GM23338 (cell line): ENCODE measurements at regions not wholly inside any gene's neighbourhood (a gene's known extent, or its start where the extent isn't known, plus 50 kb on each side); places are given as distances from the start of the nearest gene placed in this dataset.

Experiments used
- ATAC-seq: fragments of 200-7000 bp; cut with Tn5 transposase; 3 replicates; pipeline ENCODE4 v1.9.1; 2020
- DNase-seq: peaks from one replicate; pipeline ENCODE4 v3.0.0-alpha.2; 2015; ENCODE audit warnings: low spot score
- H2AFZ ChIP-seq: fragments of 200-600 bp; sonication (generic); 2 replicates; pipeline ENCODE4 v1.8.0; 2016; ENCODE audit warnings: antibody characterized with exemption, mild to moderate bottlenecking, moderate library complexity
- H3F3A ChIP-seq: fragments of 200-600 bp; sonication (generic); replicated peaks from 2 replicates; pipeline ENCODE4 v1.8.0; 2017; ENCODE audit warnings: antibody characterized with exemption, mixed run types, low read depth
- H3K27ac ChIP-seq: fragments of 200-600 bp; sonication (generic); 2 replicates; pipeline ENCODE4 v1.6.1; 2016; ENCODE audit warnings: low read depth
- H3K27me3 ChIP-seq: fragments of 200-600 bp; sonication (generic); 2 replicates; pipeline ENCODE4 v1.8.0; 2016; ENCODE audit warnings: mild to moderate bottlenecking, mixed run types, moderate library complexity; ENCODE audit not compliant: insufficient read depth
- H3K36me3 ChIP-seq: fragments of 200-600 bp; sonication (generic); 2 replicates; pipeline ENCODE4 v1.8.0; 2016; ENCODE audit warnings: mild to moderate bottlenecking; ENCODE audit not compliant: insufficient read depth
- H3K4me1 ChIP-seq: fragments of 200-600 bp; sonication (generic); 2 replicates; pipeline ENCODE4 v1.8.0; 2016; ENCODE audit warnings: mild to moderate bottlenecking, moderate library complexity; ENCODE audit not compliant: insufficient read depth
- H3K4me2 ChIP-seq: fragments of 200-600 bp; sonication (generic); 2 replicates; pipeline ENCODE4 v1.7.1; 2017; ENCODE audit warnings: mixed run types
- H3K4me3 ChIP-seq: fragments of 200-600 bp; sonication (generic); 2 replicates; pipeline ENCODE4 v1.6.1; 2016; ENCODE audit warnings: mixed run types
- H3K79me2 ChIP-seq: fragments of 200-600 bp; sonication (generic); replicated peaks from 2 replicates; pipeline ENCODE4 v1.8.0; 2017; ENCODE audit warnings: mild to moderate bottlenecking; ENCODE audit not compliant: insufficient read depth
- H3K9me2 ChIP-seq: fragments of 200-600 bp; sonication (generic); 2 replicates; pipeline ENCODE4 v1.8.0; 2017; ENCODE audit not compliant: insufficient read depth
- H4K20me1 ChIP-seq: fragments of 200-600 bp; sonication (generic); replicated peaks from 2 replicates; pipeline ENCODE4 v1.8.0; 2017; ENCODE audit warnings: mild to moderate bottlenecking; ENCODE audit not compliant: insufficient read depth
- H3K27ac Mint-ChIP-seq: 2 replicates; pipeline ENCODE4 v1.8.0; 2020; ENCODE audit warnings: inconsistent platforms, mild to moderate bottlenecking, moderate library complexity, mixed read lengths
- H3K27me3 Mint-ChIP-seq: 3 replicates; pipeline ENCODE4 v1.8.0; 2022; ENCODE audit warnings: low read depth, mild to moderate bottlenecking, moderate library complexity, mixed read lengths, inconsistent platforms; ENCODE audit not compliant: insufficient read depth, poor library complexity
- H3K36me3 Mint-ChIP-seq: 3 replicates; pipeline ENCODE4 v1.8.0; 2021; ENCODE audit warnings: low read depth, mild to moderate bottlenecking, inconsistent platforms, moderate library complexity, mixed read lengths
- H3K4me1 Mint-ChIP-seq: 3 replicates; pipeline ENCODE4 v1.8.0; 2020; ENCODE audit warnings: mild to moderate bottlenecking, inconsistent platforms, mixed read lengths
- H3K4me3 Mint-ChIP-seq: 3 replicates; pipeline ENCODE4 v1.8.0; 2021; ENCODE audit warnings: moderate library complexity, mild to moderate bottlenecking, inconsistent platforms, mixed read lengths
- H3K9me3 Mint-ChIP-seq: 3 replicates; pipeline ENCODE4 v1.8.0; 2020; ENCODE audit warnings: moderate library complexity, mild to moderate bottlenecking, inconsistent platforms, mixed read lengths
- CREB1 ChIP-seq: fragments of 250-450 bp; sonication (Bioruptor Pico); IDR thresholded peaks from 2 replicates; pipeline ENCODE4 v1.5.0; 2020; ENCODE audit warnings: low read depth, mild to moderate bottlenecking, moderate library complexity
- EZH2 ChIP-seq: fragments of 200-600 bp; sonication (generic); IDR thresholded peaks from one replicate; pipeline ENCODE4 v1.8.0; 2017; ENCODE audit warnings: antibody characterized with exemption, mild to moderate bottlenecking, low read depth; ENCODE audit not compliant: unreplicated experiment
- NANOG ChIP-seq: IDR thresholded peaks from 2 replicates; pipeline ENCODE4 v1.6.1; 2016; ENCODE audit warnings: antibody characterized with exemption, borderline replicate concordance
- POLR2AphosphoS5 ChIP-seq: IDR thresholded peaks from 2 replicates; pipeline ENCODE4 v1.6.1; 2016; ENCODE audit warnings: antibody characterized with exemption, low read depth
- STAT1 ChIP-seq: IDR thresholded peaks from one replicate; pipeline ENCODE4 v1.6.1; 2016; ENCODE audit warnings: antibody characterized with exemption; ENCODE audit not compliant: unreplicated experiment
- ZNF114 ChIP-seq: fragments of 250-450 bp; sonication (Bioruptor Pico); IDR thresholded peaks from 2 replicates; pipeline ENCODE4 v1.5.0; 2020; ENCODE audit warnings: mild to moderate bottlenecking, moderate library complexity
- ZNF331 ChIP-seq: fragments of 250-450 bp; sonication (Bioruptor Pico); IDR thresholded peaks from 2 replicates; pipeline ENCODE4 v1.5.0; 2020; ENCODE audit warnings: low read depth, mild to moderate bottlenecking, moderate library complexity
- TF ChIP-seq, protein P1 (sequence below), 2 experiments: fragments of 200-600 bp in 1 of 2; sonication (generic) in 1 of 2; conservative IDR thresholded peaks; 2 replicates each; pipeline versions ENCODE4 v1.5.1 to v1.6.1; 2016 to 2017; ENCODE audit warnings: antibody characterized with exemption in 2 of 2, low read depth in 2 of 2, mild to moderate bottlenecking in 2 of 2, moderate library complexity in 1 of 2
- TF ChIP-seq, protein P2 (sequence below): IDR thresholded peaks from 2 replicates; pipeline ENCODE4 v1.6.1; 2016; ENCODE audit warnings: antibody characterized with exemption

DNA sequence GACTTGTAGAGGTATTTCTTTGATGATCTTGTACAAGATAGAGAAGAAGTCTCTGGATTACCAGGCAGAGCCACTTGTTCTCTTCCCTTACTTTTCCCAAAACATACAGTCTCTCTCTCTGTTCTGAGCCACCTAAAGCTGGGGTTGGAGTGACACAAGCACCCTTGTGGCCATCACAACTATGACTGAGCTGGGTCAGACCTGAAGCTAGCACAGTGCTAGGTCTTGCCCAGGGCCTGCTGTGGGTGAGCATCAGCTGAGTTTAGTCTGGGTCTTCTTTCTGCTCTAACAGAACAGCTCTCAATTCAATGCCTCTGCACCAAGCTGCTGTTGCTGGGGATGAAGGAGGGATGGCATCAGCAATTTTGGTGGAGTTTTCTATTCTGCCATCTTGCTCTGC lies 110.2 kb downstream of the HTR1B start (continued):
- no peak for TF ChIP-seq POLR2AphosphoS5
- no peak for TF ChIP-seq NANOG
- no peak for TF ChIP-seq CREB1

DNA sequence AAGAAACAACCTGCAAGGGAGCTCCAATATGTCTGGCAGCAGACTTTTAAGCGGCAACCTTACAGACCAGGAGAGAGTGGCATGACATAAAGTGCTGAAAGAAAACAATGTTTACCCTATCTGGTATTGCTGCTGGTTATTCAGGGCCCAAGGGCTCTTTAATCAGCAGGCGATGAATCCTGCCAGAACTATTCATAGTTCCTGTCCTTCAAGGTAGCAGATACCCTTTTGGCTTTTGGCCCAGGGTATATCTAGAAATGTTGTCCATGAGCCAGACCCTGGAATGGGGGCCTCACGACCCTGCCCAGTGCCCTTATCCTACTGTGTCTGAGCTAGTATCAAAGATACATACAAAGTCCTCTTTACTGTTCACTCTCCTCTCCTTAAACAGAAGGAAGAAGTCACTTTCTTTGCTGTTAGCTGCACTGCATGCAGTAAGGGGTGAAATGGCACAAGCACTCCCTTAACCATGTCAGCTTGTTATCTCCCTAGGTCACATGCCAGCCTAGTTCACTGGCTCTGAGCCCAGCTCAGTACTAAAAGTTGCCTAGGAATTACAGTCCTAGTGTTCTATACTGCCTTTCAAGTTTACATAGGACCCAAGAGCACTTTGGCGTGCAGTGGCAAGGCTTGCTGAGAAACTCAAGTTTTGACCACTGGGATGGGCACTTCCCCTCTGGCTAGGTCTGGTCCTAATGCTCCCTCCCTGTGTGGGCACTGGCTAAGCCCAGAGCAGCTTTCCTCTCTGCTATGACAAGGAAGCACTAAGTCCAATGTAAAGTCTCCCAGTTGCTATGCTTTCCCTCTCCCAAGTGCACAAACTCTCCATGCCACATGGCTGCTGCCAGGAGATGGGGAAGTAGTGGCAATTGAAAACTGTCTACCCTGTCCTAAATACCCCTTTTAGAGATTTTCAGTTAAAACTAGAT lies 122.0 kb downstream of the HTR1B start:
- Mint-ChIP-seq H3K27me3 (peaks cover 4% of the 10 kb centered on the region), H3K9me3 (0 out of 3 replicates have a peak, but pooled peaks cover under 1% of the 10 kb centered on the region), H3K4me3 (no peak overlapping the region), H3K27ac (no peak overlapping the region), H3K4me1 (peaks cover 34% of the 10 kb centered on the region), H3K36me3 (peaks cover 8% of the 10 kb centered on the region; the same call in 2 of the 3 replicates)
- no peak for ATAC-seq
- Histone ChIP-seq H3K36me3 (no peaks in the 10 kb centered on the region), H4K20me1 (no peaks in the 10 kb centered on the region), H3K27ac (no peak overlapping the region), H3K4me1 (peaks cover 31% of the 10 kb centered on the region), H3K4me2 (no peak overlapping the region), H3K9me2 (no peaks in the 10 kb centered on the region), H2AFZ (no peak overlapping the region), H3K27me3 (no peaks in the 10 kb centered on the region), H3F3A (no peaks in the 10 kb centered on the region), H3K79me2 (no peaks in the 10 kb centered on the region), H3K4me3 (no peak overlapping the region)
- DNase-seq: no peak
- TF ChIP-seq, protein P1, sequence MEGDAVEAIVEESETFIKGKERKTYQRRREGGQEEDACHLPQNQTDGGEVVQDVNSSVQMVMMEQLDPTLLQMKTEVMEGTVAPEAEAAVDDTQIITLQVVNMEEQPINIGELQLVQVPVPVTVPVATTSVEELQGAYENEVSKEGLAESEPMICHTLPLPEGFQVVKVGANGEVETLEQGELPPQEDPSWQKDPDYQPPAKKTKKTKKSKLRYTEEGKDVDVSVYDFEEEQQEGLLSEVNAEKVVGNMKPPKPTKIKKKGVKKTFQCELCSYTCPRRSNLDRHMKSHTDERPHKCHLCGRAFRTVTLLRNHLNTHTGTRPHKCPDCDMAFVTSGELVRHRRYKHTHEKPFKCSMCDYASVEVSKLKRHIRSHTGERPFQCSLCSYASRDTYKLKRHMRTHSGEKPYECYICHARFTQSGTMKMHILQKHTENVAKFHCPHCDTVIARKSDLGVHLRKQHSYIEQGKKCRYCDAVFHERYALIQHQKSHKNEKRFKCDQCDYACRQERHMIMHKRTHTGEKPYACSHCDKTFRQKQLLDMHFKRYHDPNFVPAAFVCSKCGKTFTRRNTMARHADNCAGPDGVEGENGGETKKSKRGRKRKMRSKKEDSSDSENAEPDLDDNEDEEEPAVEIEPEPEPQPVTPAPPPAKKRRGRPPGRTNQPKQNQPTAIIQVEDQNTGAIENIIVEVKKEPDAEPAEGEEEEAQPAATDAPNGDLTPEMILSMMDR (conservative IDR thresholded peaks at IDR 0.05; ENCODE audit: low read depth in 2 of 2): no peak
- TF ChIP-seq, protein P2, sequence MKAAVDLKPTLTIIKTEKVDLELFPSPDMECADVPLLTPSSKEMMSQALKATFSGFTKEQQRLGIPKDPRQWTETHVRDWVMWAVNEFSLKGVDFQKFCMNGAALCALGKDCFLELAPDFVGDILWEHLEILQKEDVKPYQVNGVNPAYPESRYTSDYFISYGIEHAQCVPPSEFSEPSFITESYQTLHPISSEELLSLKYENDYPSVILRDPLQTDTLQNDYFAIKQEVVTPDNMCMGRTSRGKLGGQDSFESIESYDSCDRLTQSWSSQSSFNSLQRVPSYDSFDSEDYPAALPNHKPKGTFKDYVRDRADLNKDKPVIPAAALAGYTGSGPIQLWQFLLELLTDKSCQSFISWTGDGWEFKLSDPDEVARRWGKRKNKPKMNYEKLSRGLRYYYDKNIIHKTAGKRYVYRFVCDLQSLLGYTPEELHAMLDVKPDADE: no peak
- TF ChIP-seq NANOG (no peak), STAT1 (no peak), ZNF331 (CRISPR knock-in tag) (no peak)

DNA sequence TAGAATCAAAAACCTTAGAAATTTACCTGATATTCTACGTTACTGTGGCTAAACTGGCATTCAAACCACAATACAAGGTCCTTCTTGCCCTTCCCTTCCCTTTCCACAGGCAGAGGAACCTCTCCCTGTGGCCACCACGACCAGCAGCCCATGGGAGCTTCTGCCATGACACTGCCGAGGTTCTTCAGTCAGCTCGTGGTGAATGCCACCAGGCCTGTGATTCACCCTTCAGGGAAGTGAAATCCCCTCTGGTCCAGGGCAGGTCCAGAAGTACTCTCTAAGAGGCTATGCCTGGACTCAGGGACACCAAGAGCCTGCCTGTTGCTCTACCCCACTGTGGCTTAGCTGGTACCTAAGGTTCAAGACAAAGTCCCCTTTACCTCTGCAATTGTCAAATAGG lies 123.0 kb downstream of the HTR1B start:
- peaks cover 4% of the 10 kb centered on the region for H3K27me3 Mint-ChIP-seq
- H3K9me3 Mint-ChIP-seq: peaks cover 5% of the 10 kb centered on the region; the same call in 2 of the 3 replicates
- Histone ChIP-seq H3K4me1 (peaks cover 31% of the 10 kb centered on the region), H4K20me1 (no peaks in the 10 kb centered on the region), H3K9me2 (no peaks in the 10 kb centered on the region), H3K4me3 (no peak overlapping the region), H3K36me3 (no peaks in the 10 kb centered on the region), H3K27ac (no peak overlapping the region), H3F3A (no peaks in the 10 kb centered on the region), H3K4me2 (no peak overlapping the region), H2AFZ (no peak overlapping the region), H3K79me2 (no peaks in the 10 kb centered on the region), H3K27me3 (no peaks in the 10 kb centered on the region)
- H3K4me3 Mint-ChIP-seq: no peak overlapping the region
- ATAC-seq (no peak), DNase-seq (no peak)
- H3K4me1 Mint-ChIP-seq: peaks cover 44% of the 10 kb centered on the region
- H3K36me3 Mint-ChIP-seq: peaks cover 14% of the 10 kb centered on the region; the same call in 2 of the 3 replicates
- H3K27ac Mint-ChIP-seq: no peak overlapping the region; the same call in 1 of the 2 replicates
- TF ChIP-seq, protein P2: no peak
- TF ChIP-seq STAT1 (no peak), EZH2 (no peak), ZNF114 (CRISPR knock-in tag) (no peak)
- TF ChIP-seq, protein P1 (conservative IDR thresholded peaks at IDR 0.05; ENCODE audit: low read depth in 2 of 2): no peak
